ENCODE measurements at regions not wholly inside any gene's neighbourhood (a gene's known extent, or its start where the extent isn't known, plus 50 kb on each side); places are given as distances from the start of the nearest gene placed in this dataset.

DNA sequence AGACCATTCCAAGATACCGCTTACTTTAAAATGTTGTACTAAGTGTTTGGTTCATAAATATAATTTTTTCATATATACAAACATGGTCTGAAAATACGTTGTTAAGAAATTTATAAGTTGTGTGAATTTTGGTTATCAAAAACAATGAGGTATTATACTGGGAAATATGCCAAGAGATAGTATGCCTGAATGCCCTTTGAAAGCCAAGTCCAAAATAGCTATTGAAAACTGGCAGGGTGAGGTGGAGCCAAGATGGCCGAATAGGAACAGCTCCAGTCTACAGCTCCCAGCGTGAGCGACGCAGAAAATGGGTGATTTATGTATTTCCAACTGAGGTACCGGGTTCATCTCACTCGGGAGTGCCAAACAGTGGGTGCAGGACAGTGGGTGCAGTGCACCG lies 533.5 kb downstream of the ZNF608 start:
- no peaks in the 10 kb centered on the region for H3K4me1 ChIP-seq (ENCODE audit: control insufficient read depth in 1 of 2, insufficient read depth in 2 of 2, low read depth in 1 of 2, low read length in 1 of 2)
- no peak overlapping the region for H3K4me2 ChIP-seq
- H3K79me2 ChIP-seq (ENCODE audit: insufficient read depth) = no peaks in the 10 kb centered on the region
- no peaks in the 10 kb centered on the region for H4K20me1 ChIP-seq (ENCODE audit: insufficient read depth)
- ChIA-PET POLR2A (no interaction called here), CTCF (no interaction called here)
- no peak for TF ChIP-seq EP300 (IDR thresholded peaks at IDR 0.05; ENCODE audit: borderline replicate concordance in 1 of 2, low read depth in 1 of 2, low read length in 1 of 2)
- TF ChIP-seq FOSL2 (IDR thresholded peaks at IDR 0.05; ENCODE audit: borderline replicate concordance, low read depth) = no peak
- TF ChIP-seq, protein P1, sequence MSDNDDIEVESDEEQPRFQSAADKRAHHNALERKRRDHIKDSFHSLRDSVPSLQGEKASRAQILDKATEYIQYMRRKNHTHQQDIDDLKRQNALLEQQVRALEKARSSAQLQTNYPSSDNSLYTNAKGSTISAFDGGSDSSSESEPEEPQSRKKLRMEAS (IDR thresholded peaks at IDR 0.05; ENCODE audit: low read depth) = no peak
- no peak for TF ChIP-seq NFIC (IDR thresholded peaks at IDR 0.05; ENCODE audit: borderline replicate concordance)
- TF ChIP-seq TEAD4 (IDR thresholded peaks at IDR 0.05; ENCODE audit: borderline replicate concordance, insufficient read depth) = no peak
- no peak for TF ChIP-seq JUND (IDR thresholded peaks at IDR 0.05)
- TF ChIP-seq GABPA (IDR thresholded peaks at IDR 0.05; ENCODE audit: low read depth) = no peak
- no peak for TF ChIP-seq NRF1 (IDR thresholded peaks at IDR 0.05; ENCODE audit: low read depth, low read length)
- no peak for TF ChIP-seq RFX5 (IDR thresholded peaks at IDR 0.05; ENCODE audit: low read length)
- no peak for TF ChIP-seq EZH2phosphoT487 (IDR thresholded peaks at IDR 0.05; ENCODE audit: borderline replicate concordance, low read depth)
- TF ChIP-seq, protein P2, sequence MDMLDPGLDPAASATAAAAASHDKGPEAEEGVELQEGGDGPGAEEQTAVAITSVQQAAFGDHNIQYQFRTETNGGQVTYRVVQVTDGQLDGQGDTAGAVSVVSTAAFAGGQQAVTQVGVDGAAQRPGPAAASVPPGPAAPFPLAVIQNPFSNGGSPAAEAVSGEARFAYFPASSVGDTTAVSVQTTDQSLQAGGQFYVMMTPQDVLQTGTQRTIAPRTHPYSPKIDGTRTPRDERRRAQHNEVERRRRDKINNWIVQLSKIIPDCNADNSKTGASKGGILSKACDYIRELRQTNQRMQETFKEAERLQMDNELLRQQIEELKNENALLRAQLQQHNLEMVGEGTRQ (IDR thresholded peaks at IDR 0.05; ENCODE audit: borderline replicate concordance, low read depth, low read length) = no peak
- TF ChIP-seq TAF1 (IDR thresholded peaks at IDR 0.05; ENCODE audit: borderline replicate concordance, low read depth, low read length) = no peak
- TF ChIP-seq, protein P3, sequence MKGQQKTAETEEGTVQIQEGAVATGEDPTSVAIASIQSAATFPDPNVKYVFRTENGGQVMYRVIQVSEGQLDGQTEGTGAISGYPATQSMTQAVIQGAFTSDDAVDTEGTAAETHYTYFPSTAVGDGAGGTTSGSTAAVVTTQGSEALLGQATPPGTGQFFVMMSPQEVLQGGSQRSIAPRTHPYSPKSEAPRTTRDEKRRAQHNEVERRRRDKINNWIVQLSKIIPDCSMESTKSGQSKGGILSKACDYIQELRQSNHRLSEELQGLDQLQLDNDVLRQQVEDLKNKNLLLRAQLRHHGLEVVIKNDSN (IDR thresholded peaks at IDR 0.05; ENCODE audit: borderline replicate concordance, low read depth) = no peak
- TF ChIP-seq GATA2 (CRISPR knock-in tag; IDR thresholded peaks at IDR 0.05) = no peak
- no peak for TF ChIP-seq MXI1 (IDR thresholded peaks at IDR 0.05; ENCODE audit: low read depth, low read length)
- TF ChIP-seq RCOR1 (IDR thresholded peaks at IDR 0.05; ENCODE audit: low read length) = no peak
- no peak for TF ChIP-seq POLR2AphosphoS5 (IDR thresholded peaks at IDR 0.05; ENCODE audit: low read depth, low read length)
- no peak overlapping the region for H2AFZ ChIP-seq (ENCODE audit: low read depth)
- no peaks in the 10 kb centered on the region for H3K9me2 ChIP-seq
- H3K27ac ChIP-seq (ENCODE audit: low read depth in 2 of 2, low read length in 1 of 2) = no peak overlapping the region
- H3K9ac ChIP-seq = no peak overlapping the region
- 57% methylated on average over 9 of the region's 9 CpGs for WGBS (ENCODE audit: low lambda C conversion rate)
- no peak overlapping the region for H3K4me3 ChIP-seq (ENCODE audit: low read depth in 2 of 2, low read length in 1 of 2)
- no peaks in the 10 kb centered on the region for H3K27me3 ChIP-seq (ENCODE audit: insufficient read depth)
- H3K9me3 ChIP-seq = no peaks in the 10 kb centered on the region
- no peaks in the 10 kb centered on the region for H3F3A ChIP-seq (replicated peaks; ENCODE audit: insufficient read depth)
- DNase-seq = no peak
- H3K36me3 ChIP-seq (replicated peaks in 1 of 2; ENCODE audit: control insufficient read depth in 1 of 2, insufficient read depth in 2 of 2, low read length in 1 of 2) = no peaks in the 10 kb centered on the region

All from SK-N-SH (cell line).